ENCODE measurements at regions not wholly inside any gene's neighbourhood (a gene's known extent, or its start where the extent isn't known, plus 50 kb on each side); places are given as distances from the start of the nearest gene placed in this dataset.

DNA sequence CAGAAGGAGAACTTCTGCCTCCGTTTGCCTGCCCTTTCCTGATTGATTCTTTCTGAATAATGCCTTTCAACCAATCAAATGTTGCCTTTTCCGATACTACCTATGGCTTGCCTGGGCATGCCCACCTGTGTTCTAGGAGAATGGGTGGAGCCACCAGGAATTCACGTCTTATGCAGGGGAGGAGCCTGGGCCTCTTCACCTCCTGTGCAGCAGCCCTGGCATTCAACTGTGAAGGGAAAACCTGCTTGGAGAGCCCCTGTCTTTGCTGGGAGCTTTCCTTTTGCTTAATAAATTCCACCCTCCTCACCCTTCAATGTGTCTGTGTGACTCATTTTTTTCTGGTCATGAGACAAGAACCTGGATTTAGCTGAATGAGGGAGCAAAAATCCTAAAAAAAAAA lies 730.7 kb downstream of the UQCRFS1 start:
- no peak for DNase-seq (ENCODE audit: low spot score)

DNA sequence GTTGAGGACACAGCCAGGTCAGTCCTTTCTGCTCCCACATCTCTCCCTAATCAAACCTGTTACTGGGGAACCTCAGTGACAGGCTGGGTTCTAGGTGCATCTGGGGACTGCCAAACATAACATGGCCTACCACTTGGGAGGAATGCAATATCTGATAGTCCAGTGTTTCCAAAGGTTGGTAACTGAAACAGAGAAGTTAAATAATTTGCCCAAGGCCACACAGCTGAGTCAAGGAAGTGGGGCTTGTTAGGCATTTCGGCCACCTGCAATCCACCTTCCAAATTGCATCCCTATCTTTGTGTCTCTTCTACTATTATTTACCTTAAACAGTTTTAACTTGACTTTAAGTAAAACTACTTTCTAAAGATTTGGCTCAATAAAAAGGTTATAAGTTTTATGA lies 731.3 kb downstream of the UQCRFS1 start:
- DNase-seq (ENCODE audit: low spot score) = no peak

DNA sequence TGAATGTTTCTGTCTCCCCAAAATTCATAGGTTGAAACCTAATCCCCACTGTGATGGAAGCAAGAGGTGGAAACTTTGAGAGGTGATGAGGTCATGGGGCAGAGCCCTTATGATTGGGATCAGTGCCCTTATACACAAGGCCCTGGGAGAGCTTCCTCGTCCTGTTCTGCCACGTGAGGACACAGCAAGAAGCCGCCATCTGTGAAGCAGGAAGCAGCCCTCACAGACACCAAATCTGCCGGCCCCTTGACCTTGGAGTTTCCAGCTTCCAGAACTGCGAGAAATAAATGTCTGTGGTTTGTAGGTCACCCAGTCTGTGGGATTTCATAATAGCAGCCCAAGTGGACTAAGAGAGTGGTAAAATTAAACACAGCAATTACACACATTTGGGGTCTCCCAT lies 737.4 kb downstream of the UQCRFS1 start:
- no peak for DNase-seq (ENCODE audit: low spot score)

DNA sequence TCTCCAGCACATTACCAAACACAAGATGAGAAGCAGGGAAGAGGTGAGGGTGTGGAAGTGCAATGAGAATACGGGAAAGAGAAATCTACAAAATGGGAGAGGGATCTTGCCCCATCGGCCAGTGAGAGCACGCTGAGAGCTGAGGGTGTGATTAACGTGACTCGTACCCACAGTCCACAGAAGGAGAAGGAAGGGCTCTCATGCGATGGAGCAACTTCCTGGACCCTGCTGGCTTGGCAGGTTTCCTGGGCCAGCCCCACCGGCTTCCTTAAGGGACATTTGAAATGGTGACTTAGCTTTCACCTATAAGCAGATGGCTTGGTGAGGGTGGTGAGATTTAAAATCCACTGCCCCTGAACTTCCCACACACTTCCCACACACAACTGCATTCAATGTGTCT lies 740.1 kb downstream of the UQCRFS1 start:
- no peak for DNase-seq (ENCODE audit: low spot score)

DNA sequence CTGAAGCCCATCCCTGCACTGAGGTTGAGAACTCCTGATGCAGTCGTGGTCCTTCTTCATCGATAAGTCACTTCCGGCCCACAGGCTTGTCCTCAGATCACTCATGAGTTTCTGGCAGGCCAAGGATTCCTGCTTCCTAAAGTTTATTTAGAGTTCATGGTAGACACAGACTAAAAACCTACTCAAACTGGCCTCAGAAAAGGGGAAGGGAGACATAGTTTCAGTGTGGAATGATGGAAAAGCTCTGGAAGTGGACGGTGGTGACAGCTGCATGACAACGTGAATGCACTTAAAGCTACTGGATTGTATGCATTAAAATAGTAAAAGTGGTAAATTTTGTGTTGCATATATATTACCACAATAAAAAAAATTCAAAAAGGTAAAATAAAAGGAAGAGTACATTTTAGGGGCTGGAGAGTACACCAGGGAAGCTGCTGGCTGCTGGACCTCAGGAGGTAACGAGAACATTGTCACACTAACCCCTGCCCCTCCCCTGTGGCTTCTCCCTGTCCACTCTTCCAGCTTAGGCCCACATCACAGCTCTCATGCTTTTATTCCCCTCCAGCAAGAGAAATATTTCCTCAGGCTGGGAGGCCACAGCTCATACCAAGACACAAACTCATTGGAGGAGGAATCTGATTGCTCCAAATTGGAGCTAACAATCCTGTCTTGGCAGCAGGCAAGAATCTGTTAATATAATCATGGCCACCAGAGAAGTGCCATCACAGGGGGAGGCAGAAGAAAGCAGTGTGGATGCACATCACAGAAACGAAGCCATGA lies 741.0 kb downstream of the UQCRFS1 start:
- DNase-seq (ENCODE audit: low spot score) = no peak

DNA sequence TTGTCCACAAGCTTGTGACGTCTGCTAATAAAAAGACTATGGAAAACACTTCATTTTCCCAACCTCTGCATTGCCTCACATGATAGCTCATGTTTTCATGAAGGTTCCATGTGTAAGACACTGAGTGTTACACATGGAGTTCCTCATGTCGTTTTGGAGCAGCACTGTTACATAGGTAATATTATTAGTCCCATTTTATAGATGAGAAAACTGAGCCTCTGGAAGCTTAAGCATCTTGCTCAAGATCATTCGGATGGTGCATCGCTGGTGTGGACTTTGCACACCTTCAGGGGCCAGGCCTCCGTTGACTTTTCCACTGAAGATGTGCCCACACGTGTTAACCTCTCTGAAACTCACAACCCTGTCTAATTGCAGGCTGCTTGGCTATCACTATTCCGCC lies 743.4 kb downstream of the UQCRFS1 start:
- DNase-seq (ENCODE audit: low spot score) = no peak

DNA sequence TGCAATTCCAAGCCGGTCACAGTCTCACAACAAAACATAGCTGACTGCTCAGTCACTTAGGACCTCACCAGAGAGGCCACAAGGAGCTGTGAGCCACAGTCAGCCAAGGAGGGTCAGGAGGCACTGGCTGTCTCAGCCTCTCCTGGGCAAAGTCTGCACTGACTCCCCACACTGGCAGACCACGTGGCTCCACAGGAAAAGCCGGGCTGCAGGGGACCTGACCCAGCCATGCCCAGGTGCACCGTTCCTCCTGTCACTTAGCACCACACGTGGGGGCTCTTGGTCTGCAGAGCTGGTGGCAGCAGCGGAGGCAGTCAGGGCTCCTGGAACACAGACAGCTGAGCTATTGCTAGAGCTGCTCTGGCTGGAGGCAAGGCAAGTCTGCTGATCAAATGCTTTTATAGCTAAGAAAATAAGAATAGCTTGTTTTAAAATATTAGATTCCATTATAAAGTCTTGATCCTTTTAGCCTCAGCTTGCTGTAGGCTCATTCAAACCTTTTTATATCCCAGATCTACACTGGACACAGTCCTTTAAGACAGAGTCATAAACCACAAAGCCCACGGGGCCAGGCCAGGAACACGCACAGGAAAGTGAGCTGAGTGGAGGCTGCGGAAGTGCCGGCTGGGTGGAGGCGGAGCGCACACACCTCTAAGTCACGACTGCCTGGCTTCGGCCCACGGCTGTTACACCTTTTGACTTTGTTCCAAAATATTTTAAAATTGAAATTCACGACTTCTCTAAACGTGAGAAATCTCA lies 744.1 kb downstream of the UQCRFS1 start:
- DNase-seq (ENCODE audit: low spot score) = no peak

DNA sequence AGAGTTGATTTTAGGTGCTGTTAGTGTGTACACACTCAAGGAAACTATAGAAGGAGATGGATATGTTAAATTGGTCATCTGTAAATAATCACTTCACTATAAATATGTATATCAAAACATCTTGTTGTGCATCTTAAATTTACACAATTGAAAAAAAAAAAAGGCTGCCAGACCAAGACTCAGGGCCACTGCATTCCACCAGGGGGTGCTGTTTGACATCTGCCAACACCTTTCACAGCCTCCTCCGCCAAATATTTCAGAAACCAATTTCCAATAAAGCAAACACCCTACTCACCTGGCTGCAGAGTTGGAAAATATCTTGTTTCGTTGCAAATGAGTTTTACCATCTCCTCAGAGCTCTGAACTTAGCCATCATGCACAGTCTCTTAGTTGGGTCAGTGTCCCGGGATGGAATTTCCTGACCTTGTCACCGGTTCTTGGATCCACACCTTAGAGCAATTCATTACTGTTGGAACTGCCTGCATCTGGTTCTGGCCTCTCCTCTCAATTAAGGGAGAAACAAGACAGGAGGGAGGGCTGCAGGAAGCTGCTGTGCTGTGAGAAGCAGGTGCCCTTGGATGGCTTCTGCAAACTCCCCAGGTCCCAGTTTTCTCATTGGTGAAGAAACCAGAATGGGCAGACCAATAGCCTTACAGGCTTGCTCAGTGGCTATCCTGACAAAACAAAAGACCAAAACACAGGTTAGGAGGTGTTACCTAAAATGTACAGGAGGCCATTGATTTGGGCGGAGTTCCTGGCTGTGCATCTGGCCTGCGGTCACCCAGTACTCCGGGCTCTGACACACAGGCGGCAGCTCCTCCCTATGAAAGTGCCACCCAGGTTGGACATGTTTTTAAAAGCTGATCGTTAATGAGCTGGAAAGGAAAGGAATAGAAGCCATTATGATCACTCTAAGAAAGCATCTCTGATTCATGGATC lies 746.6 kb downstream of the UQCRFS1 start:
- DNase-seq (ENCODE audit: low spot score) = peak; percentile 32

DNA sequence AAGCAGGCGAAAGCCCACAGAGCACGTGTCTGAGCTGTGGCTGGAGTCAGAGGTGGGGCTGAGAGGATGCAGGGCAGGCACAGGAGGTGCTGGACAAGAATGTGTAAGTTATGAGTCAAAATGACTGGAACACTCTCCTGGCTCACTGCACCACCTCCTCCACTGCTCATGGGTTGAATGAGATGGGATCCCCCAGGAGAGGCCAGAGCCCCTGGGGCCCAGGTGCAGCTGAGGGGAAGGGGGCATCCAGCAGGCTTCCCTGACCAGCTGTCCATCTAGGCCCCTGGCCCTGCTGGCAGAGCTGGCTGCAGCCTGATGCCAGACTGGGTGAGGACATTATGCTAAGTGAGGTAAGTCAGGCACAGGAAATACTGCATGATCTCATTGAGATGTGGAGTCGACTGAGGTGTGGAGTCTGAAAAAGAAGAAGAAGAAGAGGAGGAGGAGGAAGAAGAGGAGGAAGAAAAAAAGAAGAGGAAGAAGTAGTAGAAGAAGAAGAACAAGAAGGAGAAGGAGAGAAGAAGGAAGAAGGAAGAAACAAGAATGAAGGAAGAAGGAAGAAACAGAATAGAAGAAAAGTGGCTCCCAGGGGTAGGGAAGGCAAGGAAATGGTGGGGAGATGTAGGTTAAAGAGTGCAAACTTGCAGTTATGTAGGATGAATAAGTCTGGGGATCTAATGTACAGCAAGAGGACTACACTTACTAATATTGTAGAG lies 747.4 kb downstream of the UQCRFS1 start:
- DNase-seq (ENCODE audit: low spot score) = no peak

DNA sequence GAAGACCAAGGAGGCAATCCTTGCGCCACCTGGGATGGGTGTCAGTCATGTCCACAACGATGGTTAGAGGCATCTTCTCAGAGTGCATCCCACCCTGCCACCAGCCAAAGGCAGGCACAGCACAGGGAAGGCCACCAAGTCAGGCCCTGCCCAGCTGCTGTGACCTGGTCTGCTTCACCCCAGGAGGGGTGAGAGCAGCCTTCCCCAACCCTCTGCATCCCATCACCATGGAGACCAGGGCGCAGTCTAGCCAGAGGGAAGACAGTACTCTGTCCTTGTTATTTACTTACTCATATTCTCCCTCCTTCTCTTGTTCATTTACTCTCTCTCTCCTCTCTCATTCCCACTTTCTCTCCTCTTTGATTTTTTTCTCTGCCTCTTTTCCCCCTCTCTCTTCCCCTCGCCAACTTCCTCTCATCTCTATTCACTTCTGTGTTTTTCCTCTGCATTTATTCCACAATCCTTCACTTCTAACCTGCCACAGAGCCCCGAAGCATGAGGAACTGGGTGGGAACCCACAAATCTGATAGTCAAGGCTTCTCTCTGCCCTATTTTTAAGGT lies 749.4 kb downstream of the UQCRFS1 start:
- no peak for DNase-seq (ENCODE audit: low spot score)

DNA sequence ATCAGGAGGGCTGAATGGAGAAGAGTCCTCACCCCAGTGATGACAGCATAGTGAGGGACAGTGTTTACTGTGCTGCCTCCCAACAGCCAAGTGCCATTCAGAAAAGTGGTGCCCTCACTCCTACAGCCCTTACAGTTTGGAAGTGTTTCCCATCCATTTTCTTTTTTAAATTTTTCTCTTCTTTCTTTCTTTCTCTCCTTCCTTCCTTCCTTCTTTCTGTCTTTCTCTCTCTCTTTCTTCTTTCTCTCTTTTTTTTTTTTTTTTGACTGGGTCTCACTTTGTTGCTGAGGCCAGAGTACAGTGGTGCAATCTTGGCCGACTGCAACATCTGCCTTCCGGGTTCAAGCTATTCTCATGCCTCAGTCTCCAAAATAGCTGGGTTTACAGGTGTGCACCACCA lies 755.3 kb downstream of the UQCRFS1 start:
- DNase-seq (ENCODE audit: low spot score) = no peak

DNA sequence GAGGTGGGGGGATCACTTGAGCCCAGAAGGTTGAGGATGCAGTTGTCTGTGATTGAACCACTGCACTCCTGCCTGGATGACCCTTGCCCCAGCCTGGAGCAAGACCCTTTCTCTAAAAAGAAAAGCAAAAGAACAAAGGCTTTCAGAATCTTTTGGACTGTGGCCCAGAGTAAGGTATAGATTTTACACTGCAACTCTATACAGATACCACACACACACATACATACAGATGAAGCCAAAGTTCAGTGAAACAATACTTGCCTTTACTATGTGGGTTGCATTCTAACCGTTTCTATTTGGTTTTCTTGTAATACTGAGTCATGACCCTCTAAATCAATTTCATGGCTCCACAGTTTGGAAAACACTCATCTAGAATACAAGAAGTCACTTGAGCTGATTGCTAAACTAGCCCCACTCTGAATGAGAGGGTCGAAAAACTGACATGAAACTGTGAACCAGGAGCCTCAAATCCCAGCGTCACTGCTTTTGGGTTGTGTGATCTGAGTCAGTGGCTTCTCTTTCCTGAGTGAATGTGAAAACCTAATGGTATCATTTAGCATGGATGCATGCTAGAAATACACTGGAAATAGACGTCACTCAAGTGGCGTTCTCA lies 756.1 kb downstream of the UQCRFS1 start:
- DNase-seq (ENCODE audit: low spot score) = no peak

DNA sequence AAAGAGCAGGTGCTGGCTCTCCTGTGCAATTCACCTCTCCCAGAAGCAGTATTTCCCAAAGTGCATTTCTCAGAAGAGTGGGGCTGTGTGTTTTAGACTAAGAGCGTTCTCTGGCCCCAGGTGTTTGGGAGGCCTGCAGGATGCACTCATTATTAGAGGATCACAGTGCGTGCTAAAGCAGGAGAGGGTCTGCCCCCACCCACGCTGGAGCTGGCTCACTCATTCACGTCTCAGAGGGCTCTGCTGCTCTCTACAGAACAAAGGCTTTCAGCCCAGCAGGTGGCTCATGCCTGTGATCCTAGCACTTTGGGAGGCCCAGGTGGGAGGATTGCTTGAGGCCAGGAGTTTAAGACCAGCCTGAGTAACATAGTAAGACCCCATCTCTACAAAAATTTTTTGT lies 756.7 kb downstream of the UQCRFS1 start:
- no peak for DNase-seq (ENCODE audit: low spot score)

DNA sequence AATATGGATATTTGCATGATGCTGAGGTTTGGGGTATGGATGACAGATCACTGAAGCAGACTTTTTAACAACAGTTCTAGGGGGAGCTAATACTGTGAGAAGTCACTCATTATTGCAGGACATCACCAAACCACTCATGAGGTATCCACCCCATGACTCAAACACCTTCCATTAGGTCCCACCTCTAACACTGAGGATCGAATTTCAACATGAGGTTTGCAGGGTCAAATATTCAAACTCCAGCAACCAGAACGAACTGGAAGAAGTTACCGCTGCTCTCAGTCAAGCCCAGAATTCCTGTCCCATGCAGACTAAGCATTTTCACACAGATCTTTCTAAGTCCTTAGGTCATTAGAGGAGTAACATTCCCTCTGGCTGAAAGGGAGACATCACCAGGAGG lies 758.9 kb downstream of the UQCRFS1 start:
- no peak for DNase-seq (ENCODE audit: low spot score)

DNA sequence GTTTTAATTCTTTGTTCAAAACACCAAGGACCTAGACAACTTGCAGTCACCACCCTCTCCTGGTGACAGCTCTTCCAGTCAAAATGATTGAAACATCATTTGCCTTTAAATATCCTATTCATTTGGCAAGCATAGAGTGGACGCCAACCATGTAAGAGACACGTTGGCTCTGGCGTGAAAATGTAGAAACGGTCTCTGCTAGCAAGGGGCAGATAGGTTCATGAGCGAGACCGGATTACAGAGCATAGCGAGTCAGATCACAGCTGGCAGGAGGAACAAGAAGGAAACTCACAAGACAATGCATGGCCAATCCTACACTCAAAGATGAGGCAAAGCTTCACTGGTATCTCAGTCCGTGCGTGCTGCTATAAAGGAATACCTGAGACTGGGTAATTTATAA lies 759.5 kb downstream of the UQCRFS1 start:
- no peak for DNase-seq (ENCODE audit: low spot score)

DNA sequence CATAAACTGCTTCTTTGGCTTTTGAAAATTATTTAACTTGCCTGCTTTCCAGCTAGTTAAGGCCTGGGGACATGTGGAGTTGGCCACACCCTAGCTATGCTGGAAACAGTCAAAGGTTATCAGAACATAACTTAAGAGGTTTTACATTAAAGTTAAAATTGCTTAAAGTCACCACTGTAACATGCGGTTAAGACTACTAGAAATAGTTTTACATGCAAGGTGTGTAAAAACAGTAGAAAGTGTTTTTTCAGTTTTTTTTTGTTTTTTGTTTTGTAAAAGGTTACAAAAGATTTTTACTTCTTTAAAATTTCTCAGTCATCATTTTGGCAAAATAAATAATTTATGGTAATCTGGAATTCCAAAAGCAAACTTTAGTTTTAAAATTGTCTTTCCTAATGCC lies 763.1 kb downstream of the UQCRFS1 start:
- DNase-seq (ENCODE audit: low spot score) = no peak

DNA sequence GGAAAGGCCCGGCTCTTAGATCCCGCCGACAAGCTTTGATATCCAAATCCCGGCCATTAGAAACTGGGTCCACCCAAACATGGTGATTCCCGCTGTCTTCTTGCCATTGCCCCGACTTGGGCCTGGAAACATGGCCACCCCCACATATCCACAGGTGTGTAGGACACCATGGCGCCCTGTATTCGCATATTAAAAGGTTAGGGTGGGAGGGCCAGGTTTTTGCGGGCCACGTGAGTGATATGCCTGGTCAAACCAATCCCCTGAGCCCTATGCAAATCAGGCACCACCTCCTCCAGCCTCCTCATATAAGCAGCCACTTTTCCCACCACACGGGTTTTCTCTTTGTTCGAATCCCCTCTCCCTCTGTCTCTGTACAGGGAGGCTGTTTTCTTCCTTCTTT lies 766.4 kb downstream of the UQCRFS1 start:
- DNase-seq (ENCODE audit: low spot score) = no peak

DNA sequence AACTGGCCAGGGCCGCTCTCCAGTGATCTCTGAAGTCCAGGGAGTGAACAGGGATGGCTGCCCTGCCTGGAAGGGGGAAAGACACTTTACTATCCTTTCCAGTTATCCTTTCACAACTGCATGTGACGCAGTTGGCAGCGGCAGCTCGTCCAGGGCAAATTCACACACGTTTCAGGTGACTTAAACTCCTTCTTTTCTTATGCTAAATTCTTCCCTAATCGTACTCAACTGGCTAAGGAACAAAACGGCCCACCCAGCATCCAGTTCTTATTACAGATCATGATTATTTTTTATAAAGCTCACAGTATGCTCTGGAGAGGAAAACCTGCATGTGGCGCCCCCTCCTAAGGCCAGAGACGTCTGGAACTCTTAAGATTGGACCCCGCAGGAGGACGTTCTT lies 767.1 kb downstream of the UQCRFS1 start:
- no peak for DNase-seq (ENCODE audit: low spot score)

DNA sequence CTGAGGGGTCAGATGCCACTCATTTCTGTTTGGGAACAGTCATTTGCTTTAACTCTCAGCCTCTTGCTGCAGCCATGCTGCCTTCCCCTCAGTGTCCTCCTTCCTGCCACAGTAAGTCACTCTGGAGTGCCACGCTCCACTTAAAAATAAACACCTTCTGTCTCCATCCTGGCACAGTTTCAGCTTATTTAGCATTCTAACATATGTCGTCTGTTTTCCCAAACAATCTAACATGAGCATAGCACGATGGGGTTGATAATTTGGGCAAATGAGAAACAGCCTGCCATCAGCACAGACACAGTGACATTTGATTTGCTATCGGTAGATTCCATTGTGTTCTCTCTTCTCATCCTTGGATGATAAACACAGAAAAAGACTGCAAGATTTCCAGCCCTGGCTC lies 768.6 kb downstream of the UQCRFS1 start:
- DNase-seq (ENCODE audit: low spot score) = no peak

DNA sequence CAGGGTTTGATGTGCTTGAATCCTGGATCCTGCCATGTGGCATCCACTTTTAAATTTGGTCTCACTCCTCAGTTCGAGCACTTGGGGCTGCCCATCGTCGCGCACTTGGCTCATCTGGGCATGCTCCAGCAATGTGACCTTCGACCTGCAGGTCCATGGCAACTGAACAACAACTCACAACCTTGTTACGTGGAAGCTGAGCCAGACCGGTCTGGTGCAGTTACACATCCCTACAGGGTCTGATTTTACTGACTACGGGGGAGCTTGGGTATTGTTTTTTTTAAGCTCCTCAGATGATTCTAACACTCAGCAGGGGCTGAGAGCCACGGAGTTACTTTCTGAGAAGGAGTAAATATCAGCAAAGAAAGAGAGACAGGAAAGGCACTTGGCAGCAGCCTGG lies 769.6 kb downstream of the UQCRFS1 start:
- no peak for DNase-seq (ENCODE audit: low spot score)

Data from pons (tissue), 1 donor.